Common myeloid progenitor, CD34-positive (primary cell): ENCODE measurements at regions not wholly inside any gene's neighbourhood (a gene's known extent, or its start where the extent isn't known, plus 50 kb on each side); places are given as distances from the start of the nearest gene placed in this dataset.

ENCODE experiments used
- CTCF ChIA-PET: fragments of 350-600 bp; sonication (Branson Sonifier 250); formaldehyde crosslinking; loops from one replicate; lab custom pipeline; 2021; ENCODE audit warnings: antibody characterized with exemption; lab: Charles Lee
- POLR2A ChIA-PET: fragments of 350-600 bp; sonication (Branson Sonifier 250); formaldehyde crosslinking; loops from one replicate; lab custom pipeline; 2021; ENCODE audit warnings: antibody characterized with exemption; lab: Charles Lee
- DNase-seq, 3 donors: peaks; one replicate each; pipeline versions ENCODE4 v3.0.0 to v3.0.0-alpha.2; 2013
- H3K27ac ChIP-seq, 2 experiments: 1 replicate in 1 of 2; 2 replicates in 1 of 2; pipeline ENCODE4 v1.7.0; 2013; ENCODE audit warnings: inconsistent platforms in 2 of 2, low read length in 2 of 2, mild to moderate bottlenecking in 2 of 2, low read depth in 1 of 2, moderate library complexity in 1 of 2; ENCODE audit not compliant: severe bottlenecking in 2 of 2, insufficient read depth in 1 of 2, poor library complexity in 1 of 2
- H3K27me3 ChIP-seq, 5 experiments: replicated peaks in 2 of 5; 1 replicate in 3 of 5; 2 replicates in 2 of 5; pipeline versions ENCODE4 v1.6.1 to v1.7.0; 2013; ENCODE audit warnings: low read length in 4 of 5, mild to moderate bottlenecking in 2 of 5, moderate library complexity in 2 of 5, inconsistent platforms in 1 of 5; ENCODE audit not compliant: insufficient read depth in 5 of 5, control insufficient read depth in 4 of 5
- H3K36me3 ChIP-seq, 4 experiments: 1 replicate in 2 of 4; 2 replicates in 2 of 4; pipeline versions ENCODE4 v1.6.1 to v1.7.0; 2013; ENCODE audit warnings: low read length in 3 of 4, control low read depth in 1 of 4, mild to moderate bottlenecking in 1 of 4; ENCODE audit not compliant: control insufficient read depth in 4 of 4, insufficient read depth in 4 of 4
- H3K4me1 ChIP-seq, 4 experiments: 1 replicate in 3 of 4; 2 replicates in 1 of 4; pipeline versions ENCODE4 v1.6.1 to v1.7.1; 2013; ENCODE audit warnings: low read length in 3 of 4, mild to moderate bottlenecking in 3 of 4, control low read depth in 1 of 4, inconsistent platforms in 1 of 4, moderate library complexity in 1 of 4; ENCODE audit not compliant: control insufficient read depth in 4 of 4, insufficient read depth in 4 of 4; ENCODE audit errors: control extremely low read depth in 1 of 4
- H3K4me3 ChIP-seq, 7 experiments: 1 replicate in 4 of 7; 2 replicates in 3 of 7; pipeline versions ENCODE4 v1.5.1 to v1.7.0; 2013; ENCODE audit warnings: mild to moderate bottlenecking in 7 of 7, low read length in 6 of 7, moderate library complexity in 6 of 7, inconsistent platforms in 2 of 7, low read depth in 2 of 7, control low read depth in 1 of 7; ENCODE audit not compliant: insufficient read depth in 4 of 7, control insufficient read depth in 1 of 7; ENCODE audit errors: extremely low read depth in 1 of 7
- H3K9me3 ChIP-seq, 5 experiments: 1 replicate in 4 of 5; 2 replicates in 1 of 5; pipeline versions ENCODE4 v1.6.1 to v1.7.1; 2013; ENCODE audit warnings: low read length in 4 of 5, mild to moderate bottlenecking in 2 of 5, inconsistent platforms in 1 of 5, low read depth in 1 of 5, moderate library complexity in 1 of 5; ENCODE audit not compliant: control insufficient read depth in 4 of 5, insufficient read depth in 2 of 5; ENCODE audit errors: control extremely low read depth in 1 of 5
- WGBS: methylation state at CpG from one replicate; pipeline ENCODE4 v1.1.5; 2013; ENCODE audit not compliant: insufficient coverage; 5-methylcytosine and 5-hydroxymethylcytosine counted together

DNA sequence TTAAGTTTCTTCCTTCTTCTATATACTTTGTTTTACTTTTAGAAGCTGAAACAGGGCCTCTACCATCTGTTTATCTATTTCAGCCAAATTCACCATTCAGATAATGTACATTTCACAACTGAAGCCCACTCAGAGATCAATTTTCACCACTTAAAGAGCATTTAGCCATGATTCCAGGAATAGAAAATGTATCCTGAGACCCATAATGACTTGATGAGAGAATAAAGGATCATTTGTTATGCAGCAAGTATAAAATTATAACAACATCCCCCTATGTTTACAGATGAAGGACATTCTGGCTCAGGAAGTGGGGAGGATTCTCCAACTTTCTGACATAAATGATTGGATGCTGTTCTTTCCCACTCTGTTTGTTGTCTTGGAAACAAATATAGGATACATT lies 962.1 kb upstream of the EEF2KMT start:
- H3K36me3 ChIP-seq, result no peaks in the 10 kb centered on the region
- H3K4me1 ChIP-seq, result no peaks in the 10 kb centered on the region
- ChIA-PET CTCF (no interaction called here), POLR2A (no interaction called here)
- DNase-seq, result no peak
- H3K27me3 ChIP-seq, result no peaks in the 10 kb centered on the region
- H3K27ac ChIP-seq, result no peak overlapping the region
- no peak overlapping the region for H3K4me3 ChIP-seq
- no peaks in the 10 kb centered on the region for H3K9me3 ChIP-seq

DNA sequence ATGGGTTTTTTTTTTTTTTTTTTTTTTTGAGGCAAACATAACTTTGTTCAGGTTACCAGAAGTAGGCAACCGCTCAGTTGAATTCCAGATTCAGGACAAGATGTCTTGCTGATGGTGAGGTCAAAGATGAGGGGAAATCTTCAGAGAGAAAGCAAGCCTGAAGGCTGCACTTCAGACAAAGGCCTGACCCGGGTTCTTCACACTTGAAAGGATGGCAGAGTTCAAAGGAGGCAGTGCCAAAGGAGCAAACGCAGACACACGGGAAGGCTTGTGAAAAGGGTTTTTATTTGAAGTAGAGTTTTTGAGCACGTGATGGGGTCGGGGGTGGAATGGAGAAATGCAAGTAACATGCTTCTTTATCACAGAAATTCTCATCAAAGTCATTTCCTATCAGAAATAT lies 960.2 kb upstream of the EEF2KMT start:
- H3K4me1 ChIP-seq, result no peaks in the 10 kb centered on the region
- no peaks in the 10 kb centered on the region for H3K9me3 ChIP-seq
- H3K36me3 ChIP-seq, result no peaks in the 10 kb centered on the region
- no peaks in the 10 kb centered on the region for H3K27me3 ChIP-seq
- H3K4me3 ChIP-seq, result no peak overlapping the region
- H3K27ac ChIP-seq, result no peak overlapping the region
- POLR2A ChIA-PET, result no interaction called here
- no peak for DNase-seq
- WGBS, result 50% methylated on average over 2 of the region's 6 CpGs
- CTCF ChIA-PET, result no interaction called here

DNA sequence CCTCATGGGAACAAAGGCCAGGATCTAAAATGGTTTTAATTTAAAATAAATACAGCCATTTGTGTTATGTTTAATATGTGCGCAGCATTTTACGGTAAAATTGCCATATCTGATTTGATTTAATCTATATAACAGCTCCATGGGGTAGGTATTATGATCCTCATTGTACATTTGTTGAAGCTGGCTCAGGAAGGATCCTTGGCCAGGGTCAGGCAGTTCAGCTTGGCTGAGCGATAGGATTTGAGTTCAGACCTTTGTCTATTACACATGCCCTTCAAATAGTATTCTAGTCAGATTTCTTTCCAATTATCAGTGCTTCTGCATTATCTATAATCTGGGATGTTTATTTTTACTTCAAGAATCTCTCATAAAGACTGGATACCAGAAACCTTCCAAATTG lies 950.4 kb upstream of the EEF2KMT start:
- 80% methylated on average over 1 of the region's 3 CpGs for WGBS
- Histone ChIP-seq H3K36me3 (no peaks in the 10 kb centered on the region), H3K27me3 (no peaks in the 10 kb centered on the region), H3K27ac (no peak overlapping the region), H3K4me1 (no peaks in the 10 kb centered on the region), H3K4me3 (no peak overlapping the region), H3K9me3 (no peaks in the 10 kb centered on the region)
- ChIA-PET POLR2A (interaction anchor here (0.7 kb wide), 1 partner anchor 19 kb away, joined by 3 read pairs; no protein-coding TSS in a partner anchor), CTCF (no interaction called here)
- no peak for DNase-seq

DNA sequence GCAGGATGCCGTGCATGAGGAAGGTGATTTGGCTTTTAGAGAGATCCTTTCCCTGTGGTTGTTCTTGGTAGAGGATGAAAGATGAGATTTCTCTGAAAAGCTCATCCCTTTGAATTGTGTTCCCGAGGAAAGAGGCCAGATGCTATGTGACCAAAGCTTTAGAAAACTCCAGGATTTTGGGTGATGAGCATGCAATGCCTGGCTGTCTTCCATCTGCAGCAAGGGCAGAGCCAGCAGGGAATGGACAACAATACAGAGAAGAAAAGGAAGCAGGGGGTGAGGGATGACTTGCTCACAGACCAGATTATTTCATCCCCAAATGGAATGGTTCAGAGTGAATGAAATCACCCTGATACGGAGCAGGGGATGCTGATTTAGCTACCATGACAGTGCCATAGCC lies 949.7 kb upstream of the EEF2KMT start:
- CTCF ChIA-PET, result no interaction called here
- no peak for DNase-seq

DNA sequence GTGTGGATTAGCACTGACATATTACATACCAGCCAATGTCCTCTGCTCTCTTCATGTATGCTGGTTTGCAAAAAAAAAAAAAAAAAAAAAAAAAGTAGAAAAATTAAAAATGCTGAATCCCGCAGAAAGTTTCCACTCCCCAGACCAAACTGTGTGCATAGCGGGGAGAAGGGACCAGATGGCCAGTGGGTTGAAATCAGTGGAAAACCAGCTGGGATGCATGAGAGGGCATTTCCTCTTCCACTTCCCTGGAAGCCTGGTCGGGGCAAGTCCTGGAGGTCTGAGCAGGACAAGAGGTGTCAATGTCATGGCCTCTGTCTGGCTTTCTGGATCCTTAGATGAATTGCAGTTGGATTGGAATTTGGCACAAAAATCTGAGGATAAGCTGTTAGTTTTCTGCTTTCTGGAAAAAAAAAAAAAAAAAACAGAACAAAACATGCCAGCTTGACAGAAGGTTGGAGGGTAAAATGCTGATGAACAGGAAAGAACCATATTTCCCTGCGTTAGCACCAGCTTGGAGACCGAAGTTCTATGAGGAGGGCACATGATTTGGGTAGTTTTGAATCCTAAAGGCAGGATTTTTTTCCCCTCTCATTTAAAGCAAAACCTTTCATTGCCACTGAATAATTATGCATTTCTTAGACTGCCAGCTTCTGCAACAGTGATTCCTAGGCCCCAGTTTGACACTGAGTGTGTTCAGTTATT lies 941.5 kb upstream of the EEF2KMT start:
- no peak overlapping the region for H3K4me3 ChIP-seq

More for the DNA sequence above, 949.7 kb upstream of the EEF2KMT start:
- no peaks in the 10 kb centered on the region for H3K27me3 ChIP-seq
- H3K9me3 ChIP-seq, result no peaks in the 10 kb centered on the region
- no peaks in the 10 kb centered on the region for H3K4me1 ChIP-seq
- no peak overlapping the region for H3K4me3 ChIP-seq
- no peak overlapping the region for H3K27ac ChIP-seq
- no peaks in the 10 kb centered on the region for H3K36me3 ChIP-seq
- WGBS, result 83% methylated on average over 1 of the region's 3 CpGs
- POLR2A ChIA-PET, result interaction anchor here (0.7 kb wide), 1 partner anchor 19 kb away, joined by 3 read pairs; no protein-coding TSS in a partner anchor

DNA sequence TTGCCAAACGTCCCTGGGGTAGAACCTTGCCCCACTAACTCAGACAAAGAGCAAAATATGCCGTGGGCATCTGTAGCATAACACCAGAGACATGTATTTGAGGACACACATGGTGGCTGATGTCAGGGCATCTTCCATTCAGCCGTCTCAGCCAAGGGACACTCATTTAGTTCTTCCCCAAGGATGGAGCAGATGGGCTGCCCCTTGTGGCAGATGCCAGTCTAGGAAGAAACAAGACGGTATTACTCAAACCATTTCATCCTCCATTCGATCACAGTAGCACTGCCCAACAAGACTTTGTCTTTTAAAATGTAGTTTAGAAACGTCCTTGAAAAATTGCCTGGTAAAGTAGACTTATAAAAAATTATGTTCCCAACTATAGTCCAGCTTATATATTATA lies 937.6 kb upstream of the EEF2KMT start:
- CTCF ChIA-PET, result no interaction called here
- no peaks in the 10 kb centered on the region for H3K9me3 ChIP-seq
- H3K27ac ChIP-seq, result no peak overlapping the region
- POLR2A ChIA-PET, result no interaction called here
- peaks cover 0 to 2% (median 0%) of the 10 kb centered on the region in 5 experiments for H3K27me3 ChIP-seq
- H3K4me1 ChIP-seq, result no peaks in the 10 kb centered on the region
- no peak overlapping the region for H3K4me3 ChIP-seq
- no peaks in the 10 kb centered on the region for H3K36me3 ChIP-seq
- WGBS, result 96% methylated on average over 2 of the region's 6 CpGs
- no peak for DNase-seq

More for the DNA sequence above, 941.5 kb upstream of the EEF2KMT start:
- ChIA-PET POLR2A (no interaction called here), CTCF (no interaction called here)
- no peak for DNase-seq
- Histone ChIP-seq H3K27me3 (no peaks in the 10 kb centered on the region), H3K4me1 (no peaks in the 10 kb centered on the region), H3K27ac (no peak overlapping the region), H3K9me3 (no peaks in the 10 kb centered on the region), H3K36me3 (no peaks in the 10 kb centered on the region)
- WGBS, result 93% methylated on average over 4 of the region's 5 CpGs

DNA sequence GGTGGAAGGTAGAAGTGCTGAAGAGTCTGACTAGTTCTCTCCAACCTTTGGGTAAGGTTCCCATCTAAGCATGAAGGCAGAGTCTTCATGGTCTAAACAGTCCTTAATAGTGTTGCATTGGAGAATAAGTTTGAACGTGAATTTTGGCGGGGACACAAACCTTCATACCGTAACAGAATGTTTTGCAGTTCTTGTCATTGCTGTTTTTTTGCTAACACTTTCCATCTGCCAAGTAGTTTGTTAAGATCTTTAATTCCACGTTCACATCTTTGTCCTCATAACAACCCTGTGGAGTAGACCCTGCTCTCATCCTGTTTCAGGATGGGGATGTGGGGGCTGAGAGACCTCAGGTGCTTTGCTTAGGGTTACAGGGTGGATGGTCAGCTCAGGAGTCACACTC lies 936.9 kb upstream of the EEF2KMT start:
- Histone ChIP-seq H3K27ac (no peak overlapping the region), H3K27me3 (peaks cover 0 to 2% (median 0%) of the 10 kb centered on the region in 5 experiments), H3K9me3 (no peaks in the 10 kb centered on the region), H3K4me3 (no peak overlapping the region), H3K36me3 (no peaks in the 10 kb centered on the region), H3K4me1 (no peaks in the 10 kb centered on the region)
- ChIA-PET CTCF (no interaction called here), POLR2A (no interaction called here)
- WGBS, result 90% methylated on average over 3 of the region's 4 CpGs
- DNase-seq, result no peak
